ENCODE measurements at regions not wholly inside any gene's neighbourhood (a gene's known extent, or its start where the extent isn't known, plus 50 kb on each side); places are given as distances from the start of the nearest gene placed in this dataset.

DNA sequence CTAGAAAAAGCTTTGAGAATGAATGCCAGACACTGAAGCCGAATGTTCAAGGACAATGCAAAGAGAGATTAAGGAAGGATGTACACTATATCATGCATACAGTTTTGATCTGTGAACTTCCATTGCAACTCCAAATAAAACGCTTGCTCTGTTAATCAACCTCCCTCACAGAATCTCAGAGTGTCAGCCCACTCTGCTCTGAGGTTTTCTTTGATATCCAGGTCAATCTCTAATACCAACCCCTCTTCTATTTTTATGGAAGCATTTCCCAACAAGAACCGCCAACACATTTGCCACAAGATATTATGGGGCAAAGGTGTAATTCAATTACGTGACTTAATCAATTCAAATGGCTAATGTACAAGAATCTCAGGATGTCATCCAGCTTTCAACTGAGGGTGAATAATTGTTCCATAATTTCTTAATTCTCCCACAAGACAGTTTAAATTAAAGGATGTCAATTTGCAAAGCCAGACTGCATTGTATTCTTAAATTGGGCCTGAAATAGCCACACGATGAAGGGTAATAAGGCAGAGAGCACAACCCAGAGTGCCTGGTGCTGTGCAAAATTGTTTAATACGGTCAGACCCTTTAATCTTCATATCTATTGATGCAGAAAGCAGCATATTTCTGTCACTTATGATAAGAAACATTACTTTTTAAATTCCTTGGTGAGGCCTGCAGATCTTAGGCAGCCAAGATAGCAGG lies 459.2 kb upstream of the DAB1 start:
- Histone ChIP-seq H3K4me2 (no peak overlapping the region), H3K9ac (no peak overlapping the region), H2AFZ (ENCODE audit: low read depth) (no peak overlapping the region), H3K9me3 (no peaks in the 10 kb centered on the region), H3K9me2 (no peaks in the 10 kb centered on the region), H3K4me1 (ENCODE audit: control insufficient read depth in 1 of 2, insufficient read depth in 2 of 2, low read depth in 1 of 2, low read length in 1 of 2) (peaks cover 0 to 7% of the 10 kb centered on the region in 2 experiments; a peak in 2 of 4 replicates), H3F3A (replicated peaks; ENCODE audit: insufficient read depth) (no peaks in the 10 kb centered on the region), H3K79me2 (ENCODE audit: insufficient read depth) (no peaks in the 10 kb centered on the region), H3K36me3 (replicated peaks in 1 of 2; ENCODE audit: control insufficient read depth in 1 of 2, insufficient read depth in 2 of 2, low read length in 1 of 2) (no peaks in the 10 kb centered on the region), H3K27ac (ENCODE audit: low read depth in 2 of 2, low read length in 1 of 2) (peak overlapping the region in 1 of 2 experiments; percentile 30; a peak in 1 of 4 replicates), H3K27me3 (ENCODE audit: insufficient read depth) (no peaks in the 10 kb centered on the region), H3K4me3 (ENCODE audit: low read depth in 2 of 2, low read length in 1 of 2) (no peak overlapping the region), H4K20me1 (ENCODE audit: insufficient read depth) (no peaks in the 10 kb centered on the region)
- CTCF ChIA-PET: interaction anchor here (2.0 kb wide), 1 partner anchor 11 kb away, joined by 4 read pairs; no protein-coding TSS in a partner anchor
- TF ChIP-seq RCOR1 (IDR thresholded peaks at IDR 0.05; ENCODE audit: low read length) (no peak), EP300 (IDR thresholded peaks at IDR 0.05; ENCODE audit: borderline replicate concordance in 1 of 2, low read depth in 1 of 2, low read length in 1 of 2) (peak in 1 of 2 experiments; percentile 46; a peak in 2 of 4 replicates)
- WGBS (ENCODE audit: low lambda C conversion rate): 72% methylated on average over 6 of the region's 6 CpGs
- no peak for DNase-seq
- POLR2A ChIA-PET: no interaction called here

DNA sequence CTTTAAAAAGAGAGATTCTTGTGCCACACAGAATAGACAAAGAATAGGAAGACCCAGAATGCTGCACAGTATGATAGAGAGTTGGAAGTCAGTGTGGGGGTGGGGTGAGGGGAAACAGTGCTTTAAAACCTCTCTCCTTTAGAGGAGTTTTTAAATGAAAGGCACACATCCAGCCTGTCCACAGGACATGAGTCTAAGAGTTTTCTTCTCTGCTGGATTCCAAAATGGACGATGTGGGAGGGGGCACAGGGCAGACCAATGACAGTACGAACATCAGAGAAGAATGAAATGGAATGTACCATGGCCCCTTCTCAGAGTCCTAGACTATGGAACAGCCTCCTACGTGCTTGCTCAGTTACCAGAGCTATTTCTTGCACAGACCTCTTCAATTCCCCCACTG lies 458.2 kb upstream of the DAB1 start:
- POLR2A ChIA-PET: no interaction called here
- 55% methylated on average over 3 of the region's 3 CpGs for WGBS (ENCODE audit: low lambda C conversion rate)

More for the DNA sequence above, 458.2 kb upstream of the DAB1 start:
- no peak overlapping the region for H3K4me2 ChIP-seq
- H3K79me2 ChIP-seq (ENCODE audit: insufficient read depth): no peaks in the 10 kb centered on the region
- no peaks in the 10 kb centered on the region for H3K36me3 ChIP-seq (replicated peaks in 1 of 2; ENCODE audit: control insufficient read depth in 1 of 2, insufficient read depth in 2 of 2, low read length in 1 of 2)
- H2AFZ ChIP-seq (ENCODE audit: low read depth): no peak overlapping the region
- H3F3A ChIP-seq (replicated peaks; ENCODE audit: insufficient read depth): no peaks in the 10 kb centered on the region
- peaks cover 0 to 5% of the 10 kb centered on the region in 2 experiments; a peak in 2 of 4 replicates for H3K4me1 ChIP-seq (ENCODE audit: control insufficient read depth in 1 of 2, insufficient read depth in 2 of 2, low read depth in 1 of 2, low read length in 1 of 2)
- no peak for DNase-seq
- H3K27me3 ChIP-seq (ENCODE audit: insufficient read depth): no peaks in the 10 kb centered on the region
- H3K4me3 ChIP-seq (ENCODE audit: low read depth in 2 of 2, low read length in 1 of 2): no peak overlapping the region
- peak overlapping the region in 1 of 2 experiments; percentile 50; a peak in 1 of 4 replicates for H3K27ac ChIP-seq (ENCODE audit: low read depth in 2 of 2, low read length in 1 of 2)
- H3K9me2 ChIP-seq: no peaks in the 10 kb centered on the region
- CTCF ChIA-PET: interaction anchor here (2.0 kb wide), 1 partner anchor 10 kb away, joined by 4 read pairs; no protein-coding TSS in a partner anchor
- no peaks in the 10 kb centered on the region for H3K9me3 ChIP-seq
- TF ChIP-seq, protein P1, sequence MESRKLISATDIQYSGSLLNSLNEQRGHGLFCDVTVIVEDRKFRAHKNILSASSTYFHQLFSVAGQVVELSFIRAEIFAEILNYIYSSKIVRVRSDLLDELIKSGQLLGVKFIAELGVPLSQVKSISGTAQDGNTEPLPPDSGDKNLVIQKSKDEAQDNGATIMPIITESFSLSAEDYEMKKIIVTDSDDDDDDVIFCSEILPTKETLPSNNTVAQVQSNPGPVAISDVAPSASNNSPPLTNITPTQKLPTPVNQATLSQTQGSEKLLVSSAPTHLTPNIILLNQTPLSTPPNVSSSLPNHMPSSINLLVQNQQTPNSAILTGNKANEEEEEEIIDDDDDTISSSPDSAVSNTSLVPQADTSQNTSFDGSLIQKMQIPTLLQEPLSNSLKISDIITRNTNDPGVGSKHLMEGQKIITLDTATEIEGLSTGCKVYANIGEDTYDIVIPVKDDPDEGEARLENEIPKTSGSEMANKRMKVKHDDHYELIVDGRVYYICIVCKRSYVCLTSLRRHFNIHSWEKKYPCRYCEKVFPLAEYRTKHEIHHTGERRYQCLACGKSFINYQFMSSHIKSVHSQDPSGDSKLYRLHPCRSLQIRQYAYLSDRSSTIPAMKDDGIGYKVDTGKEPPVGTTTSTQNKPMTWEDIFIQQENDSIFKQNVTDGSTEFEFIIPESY (IDR thresholded peaks at IDR 0.05; ENCODE audit: borderline replicate concordance, low read depth): no peak
- TF ChIP-seq MEF2A (IDR thresholded peaks at IDR 0.05; ENCODE audit: borderline replicate concordance, low read depth) (no peak), TCF12 (IDR thresholded peaks at IDR 0.05) (no peak), JUND (IDR thresholded peaks at IDR 0.05) (no peak), POLR2AphosphoS5 (IDR thresholded peaks at IDR 0.05; ENCODE audit: low read depth, low read length) (no peak), FOSL2 (IDR thresholded peaks at IDR 0.05; ENCODE audit: borderline replicate concordance, low read depth) (no peak), TEAD4 (IDR thresholded peaks at IDR 0.05; ENCODE audit: borderline replicate concordance, insufficient read depth) (no peak), RCOR1 (IDR thresholded peaks at IDR 0.05; ENCODE audit: low read length) (no peak), RFX5 (IDR thresholded peaks at IDR 0.05; ENCODE audit: low read length) (no peak), SMC3 (IDR thresholded peaks at IDR 0.05; ENCODE audit: low read depth, low read length) (no peak)
- TF ChIP-seq, protein P2, sequence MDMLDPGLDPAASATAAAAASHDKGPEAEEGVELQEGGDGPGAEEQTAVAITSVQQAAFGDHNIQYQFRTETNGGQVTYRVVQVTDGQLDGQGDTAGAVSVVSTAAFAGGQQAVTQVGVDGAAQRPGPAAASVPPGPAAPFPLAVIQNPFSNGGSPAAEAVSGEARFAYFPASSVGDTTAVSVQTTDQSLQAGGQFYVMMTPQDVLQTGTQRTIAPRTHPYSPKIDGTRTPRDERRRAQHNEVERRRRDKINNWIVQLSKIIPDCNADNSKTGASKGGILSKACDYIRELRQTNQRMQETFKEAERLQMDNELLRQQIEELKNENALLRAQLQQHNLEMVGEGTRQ (IDR thresholded peaks at IDR 0.05; ENCODE audit: borderline replicate concordance, low read depth, low read length): no peak
- TF ChIP-seq, protein P3, sequence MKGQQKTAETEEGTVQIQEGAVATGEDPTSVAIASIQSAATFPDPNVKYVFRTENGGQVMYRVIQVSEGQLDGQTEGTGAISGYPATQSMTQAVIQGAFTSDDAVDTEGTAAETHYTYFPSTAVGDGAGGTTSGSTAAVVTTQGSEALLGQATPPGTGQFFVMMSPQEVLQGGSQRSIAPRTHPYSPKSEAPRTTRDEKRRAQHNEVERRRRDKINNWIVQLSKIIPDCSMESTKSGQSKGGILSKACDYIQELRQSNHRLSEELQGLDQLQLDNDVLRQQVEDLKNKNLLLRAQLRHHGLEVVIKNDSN (IDR thresholded peaks at IDR 0.05; ENCODE audit: borderline replicate concordance, low read depth): no peak
- H4K20me1 ChIP-seq (ENCODE audit: insufficient read depth): no peaks in the 10 kb centered on the region
- no peak overlapping the region for H3K9ac ChIP-seq

Measured in SK-N-SH (cell line).